ENCODE measurements at regions not wholly inside any gene's neighbourhood (a gene's known extent, or its start where the extent isn't known, plus 50 kb on each side); places are given as distances from the start of the nearest gene placed in this dataset.

- TF ChIP-seq CTCF (conservative IDR thresholded peaks at IDR 0.05; ENCODE audit: low read depth, low read length) (no peak), EZH2 (IDR thresholded peaks at IDR 0.05; ENCODE audit: borderline replicate concordance, low read depth, low read length, poor library complexity, severe bottlenecking) (no peak)
Observed at GRCh38 chr10:117830787-117831212, 215.9 kb downstream of the RAB11FIP2 start.

Data from A673 (cell line).